Posterior cingulate gyrus (tissue), 11 donors: ENCODE measurements at regions not wholly inside any gene's neighbourhood (a gene's known extent, or its start where the extent isn't known, plus 50 kb on each side); places are given as distances from the start of the nearest gene placed in this dataset.
"Not testable (repeated sequence)": the region's sequence is repeated elsewhere in the genome, so short reads cannot be mapped to it uniquely, and the experiment has no call there.

Experiments used
- DNase-seq, 10 donors: peaks; one replicate each; pipeline versions ENCODE4 v3.0.0 to v3.0.0-alpha.2; 2020 to 2021; ENCODE audit warnings: mixed read lengths in 3 of 10
- intact Hi-C: fragments of 100-400 bp; cut with DNase I; formaldehyde crosslinking; loops from one replicate; pipeline ENCODE4 v1.15.1; 2023

GRCh38 chr5:10921160-10921559, 160.1 kb upstream of the DAP start:
- DNase-seq: no peak
- intact Hi-C loops: no loop called here

- no peak for DNase-seq
- intact Hi-C loops: no loop called here
These were observed 159.4 kb upstream of the DAP start for GRCh38 chr5:10920400-10920799.

GRCh38 chr5:10914741-10915480, 153.9 kb upstream of the DAP start:
- no peak for DNase-seq
- intact Hi-C loops: no loop called here

- intact Hi-C loops: no loop called here
- no peak for DNase-seq
These were observed 152.8 kb upstream of the DAP start for GRCh38 chr5:10913841-10914240.

GRCh38 chr5:10913181-10913810, 152.3 kb upstream of the DAP start:
- no peak for DNase-seq
- intact Hi-C loops: no loop called here

GRCh38 chr5:10912435-10912834, 151.4 kb upstream of the DAP start:
- DNase-seq: peak in 2 of 10 donors; percentile 20 to 81
- intact Hi-C loops: no loop called here

- DNase-seq: no peak
- intact Hi-C loops: no loop called here
These were observed 149.2 kb upstream of the DAP start for GRCh38 chr5:10910261-10910660.

GRCh38 chr5:10904862-10905432, 143.9 kb upstream of the DAP start:
- intact Hi-C loops: no loop called here
- DNase-seq: no peak

GRCh38 chr5:10903786-10904560, 142.9 kb upstream of the DAP start:
- intact Hi-C loops: no loop called here
- DNase-seq: no peak

- intact Hi-C loops: no loop called here
- DNase-seq: no peak
These were observed 141.1 kb upstream of the DAP start for GRCh38 chr5:10902145-10902544.

- DNase-seq: no peak
- intact Hi-C loops: no loop called here
These were observed 137.5 kb upstream of the DAP start for GRCh38 chr5:10898514-10898913.

- no peak for DNase-seq
- intact Hi-C loops: no loop called here
These were observed 135.0 kb upstream of the DAP start for GRCh38 chr5:10896016-10896415.

- intact Hi-C loops: no loop called here
- DNase-seq: no peak
These were observed 133.5 kb upstream of the DAP start for GRCh38 chr5:10894445-10895054.

- intact Hi-C loops: no loop called here
- no peak for DNase-seq
These were observed 131.8 kb upstream of the DAP start for GRCh38 chr5:10892911-10893215.

GRCh38 chr5:10892147-10892910, 131.3 kb upstream of the DAP start:
- intact Hi-C loops: no loop called here
- DNase-seq: no peak

- DNase-seq: no peak
- intact Hi-C loops: no loop called here
These were observed 130.2 kb upstream of the DAP start for GRCh38 chr5:10891193-10891592.

GRCh38 chr5:10886497-10886896, 125.5 kb upstream of the DAP start:
- intact Hi-C loops: no loop called here
- DNase-seq: no peak

GRCh38 chr5:10885026-10885425, 124.0 kb upstream of the DAP start:
- no peak for DNase-seq
- intact Hi-C loops: no loop called here

- intact Hi-C loops, DNase-seq: not testable (repeated sequence)
These were observed 122.9 kb upstream of the DAP start for GRCh38 chr5:10883945-10884344.

- DNase-seq: no peak
- intact Hi-C loops: no loop called here
These were observed 119.9 kb upstream of the DAP start for GRCh38 chr5:10880934-10881333.
